ENCODE measurements at regions not wholly inside any gene's neighbourhood (a gene's known extent, or its start where the extent isn't known, plus 50 kb on each side); places are given as distances from the start of the nearest gene placed in this dataset.
"Not testable (repeated sequence)": the region's sequence is repeated elsewhere in the genome, so short reads cannot be mapped to it uniquely, and the experiment has no call there.

GRCh38 chrX:45986081-45986480 is 559.1 kb downstream of the ZNF674 start:
- no peak for DNase-seq (ENCODE audit: low spot score)

- DNase-seq (ENCODE audit: low spot score) = not testable (repeated sequence)
Observed at GRCh38 chrX:45982958-45983727, 562.1 kb downstream of the ZNF674 start.

GRCh38 chrX:45980726-45981125 is 564.5 kb downstream of the ZNF674 start:
- no peak for DNase-seq (ENCODE audit: low spot score)

- no peak for DNase-seq (ENCODE audit: low spot score)
Observed at GRCh38 chrX:45975633-45976032, 569.6 kb downstream of the ZNF674 start.

GRCh38 chrX:45972636-45973035 is 572.6 kb downstream of the ZNF674 start:
- DNase-seq (ENCODE audit: low spot score) = no peak

GRCh38 chrX:45959567-45959966 is 585.7 kb downstream of the ZNF674 start:
- no peak for DNase-seq (ENCODE audit: low spot score)

- DNase-seq (ENCODE audit: low spot score) = no peak
Observed at GRCh38 chrX:45956191-45956870, 588.9 kb downstream of the ZNF674 start.

- no peak for DNase-seq (ENCODE audit: low spot score)
Observed at GRCh38 chrX:45955661-45956060, 589.6 kb downstream of the ZNF674 start.

GRCh38 chrX:45954026-45954425 is 591.2 kb downstream of the ZNF674 start:
- DNase-seq (ENCODE audit: low spot score) = no peak

- DNase-seq (ENCODE audit: low spot score) = no peak
Observed at GRCh38 chrX:45952030-45952429, 593.2 kb downstream of the ZNF674 start.

- DNase-seq (ENCODE audit: low spot score) = no peak
Observed at GRCh38 chrX:45935408-45935807, 609.8 kb downstream of the ZNF674 start.

- DNase-seq (ENCODE audit: low spot score) = no peak
Observed at GRCh38 chrX:45912316-45912715, 632.9 kb downstream of the ZNF674 start.

GRCh38 chrX:45907786-45908185 is 637.4 kb downstream of the ZNF674 start:
- DNase-seq (ENCODE audit: low spot score) = no peak

- no peak for DNase-seq (ENCODE audit: low spot score)
Observed at GRCh38 chrX:45903781-45904201, 641.4 kb downstream of the ZNF674 start.

- DNase-seq (ENCODE audit: low spot score) = no peak
Observed at GRCh38 chrX:45900766-45901615, 644.2 kb downstream of the ZNF674 start.

- no peak for DNase-seq (ENCODE audit: low spot score)
Observed at GRCh38 chrX:45894864-45895645, 650.2 kb downstream of the ZNF674 start.

- no peak for DNase-seq (ENCODE audit: low spot score)
Observed at GRCh38 chrX:45889471-45889870, 655.8 kb downstream of the ZNF674 start.

- DNase-seq (ENCODE audit: low spot score) = no peak
Observed at GRCh38 chrX:45888518-45888917, 656.7 kb downstream of the ZNF674 start.

GRCh38 chrX:45885931-45886330 is 659.3 kb downstream of the ZNF674 start:
- no peak for DNase-seq (ENCODE audit: low spot score)

GRCh38 chrX:45879512-45879911 is 665.7 kb downstream of the ZNF674 start:
- no peak for DNase-seq (ENCODE audit: low spot score)

GRCh38 chrX:45876206-45876605 is 669.0 kb downstream of the ZNF674 start:
- no peak for DNase-seq (ENCODE audit: low spot score)

- no peak for DNase-seq (ENCODE audit: low spot score)
Observed at GRCh38 chrX:45873781-45874180, 671.4 kb downstream of the ZNF674 start.

All from D341Med (cell line).